HFFc6 (cell line): ENCODE measurements at regions not wholly inside any gene's neighbourhood (a gene's known extent, or its start where the extent isn't known, plus 50 kb on each side); places are given as distances from the start of the nearest gene placed in this dataset.

ENCODE experiments used
- DNase-seq: peaks from one replicate; pipeline ENCODE4 v3.0.0-alpha.2; 2018
- H3K27ac Mint-ChIP-seq: 2 replicates; pipeline ENCODE4 v1.8.0; 2020; ENCODE audit warnings: mild to moderate bottlenecking, mixed read lengths
- H3K27me3 Mint-ChIP-seq: 2 replicates; pipeline ENCODE4 v1.8.0; 2021; ENCODE audit warnings: mild to moderate bottlenecking, moderate library complexity, mixed read lengths; ENCODE audit not compliant: insufficient read depth
- H3K36me3 Mint-ChIP-seq: 2 replicates; pipeline ENCODE4 v1.8.0; 2021; ENCODE audit warnings: low read depth, mixed read lengths
- H3K4me1 Mint-ChIP-seq: 2 replicates; pipeline ENCODE4 v1.8.0; 2020; ENCODE audit warnings: low read depth, mixed read lengths
- H3K4me3 Mint-ChIP-seq: 2 replicates; pipeline ENCODE4 v1.8.0; 2020; ENCODE audit warnings: mild to moderate bottlenecking, moderate library complexity, mixed read lengths
- H3K9me3 Mint-ChIP-seq: 2 replicates; pipeline ENCODE4 v1.8.0; 2020; ENCODE audit warnings: mild to moderate bottlenecking, mixed read lengths
- CTCF ChIP-seq: fragments of 200-600 bp; sonication (generic); IDR thresholded peaks from 2 replicates; pipeline ENCODE4 v1.5.0; 2021; ENCODE audit warnings: antibody characterized with exemption, mild to moderate bottlenecking

GRCh38 chr17:69779378-69780214, 295.4 kb upstream of the KCNJ16 start:
- TF ChIP-seq CTCF = no peak
- Mint-ChIP-seq H3K4me3 (no peak overlapping the region), H3K27ac (no peak overlapping the region; the same call in 1 of the 2 replicates), H3K36me3 (no peaks in the 10 kb centered on the region; the same call in 1 of the 2 replicates), H3K4me1 (peaks cover 15% of the 10 kb centered on the region), H3K27me3 (no peaks in the 10 kb centered on the region), H3K9me3 (no peaks in the 10 kb centered on the region)
- DNase-seq = no peak

- no peaks in the 10 kb centered on the region for H3K27me3 Mint-ChIP-seq
- no peak overlapping the region for H3K27ac Mint-ChIP-seq
- H3K9me3 Mint-ChIP-seq = no peaks in the 10 kb centered on the region
- peaks cover 5% of the 10 kb centered on the region; the same call in 1 of the 2 replicates for H3K4me1 Mint-ChIP-seq
- no peak for DNase-seq
- H3K4me3 Mint-ChIP-seq = no peak overlapping the region
- no peaks in the 10 kb centered on the region; the same call in 1 of the 2 replicates for H3K36me3 Mint-ChIP-seq
- TF ChIP-seq CTCF = no peak
Observed at GRCh38 chr17:69783865-69784264, 291.2 kb upstream of the KCNJ16 start.

GRCh38 chr17:69788957-69789356, 286.1 kb upstream of the KCNJ16 start:
- H3K4me1 Mint-ChIP-seq = no peaks in the 10 kb centered on the region

GRCh38 chr17:69796078-69796477, 278.9 kb upstream of the KCNJ16 start:
- Mint-ChIP-seq H3K27me3 (no peaks in the 10 kb centered on the region), H3K9me3 (no peaks in the 10 kb centered on the region; the same call in 1 of the 2 replicates), H3K27ac (no peak overlapping the region), H3K4me1 (no peaks in the 10 kb centered on the region), H3K4me3 (no peak overlapping the region), H3K36me3 (peaks cover 5% of the 10 kb centered on the region; the same call in 1 of the 2 replicates)
- no peak for DNase-seq
- no peak for TF ChIP-seq CTCF

More at GRCh38 chr17:69788957-69789356, 286.1 kb upstream of the KCNJ16 start:
- TF ChIP-seq CTCF = no peak
- H3K27ac Mint-ChIP-seq = no peak overlapping the region
- no peak for DNase-seq
- H3K9me3 Mint-ChIP-seq = no peaks in the 10 kb centered on the region
- no peaks in the 10 kb centered on the region for H3K36me3 Mint-ChIP-seq
- H3K27me3 Mint-ChIP-seq = no peaks in the 10 kb centered on the region
- no peak overlapping the region for H3K4me3 Mint-ChIP-seq

GRCh38 chr17:69800870-69801269, 274.2 kb upstream of the KCNJ16 start:
- H3K4me3 Mint-ChIP-seq = no peak overlapping the region
- no peaks in the 10 kb centered on the region for H3K4me1 Mint-ChIP-seq
- no peak overlapping the region for H3K27ac Mint-ChIP-seq
- H3K27me3 Mint-ChIP-seq = peaks cover 2% of the 10 kb centered on the region; the same call in 1 of the 2 replicates
- no peak for DNase-seq
- no peak for TF ChIP-seq CTCF
- H3K36me3 Mint-ChIP-seq = peaks cover 5% of the 10 kb centered on the region; the same call in 1 of the 2 replicates
- no peaks in the 10 kb centered on the region; the same call in 1 of the 2 replicates for H3K9me3 Mint-ChIP-seq
